ENCODE measurements at regions not wholly inside any gene's neighbourhood (a gene's known extent, or its start where the extent isn't known, plus 50 kb on each side); places are given as distances from the start of the nearest gene placed in this dataset.
A peak's percentile ranks its signal among the peaks of the same experiment; 100 is the strongest.

DNA sequence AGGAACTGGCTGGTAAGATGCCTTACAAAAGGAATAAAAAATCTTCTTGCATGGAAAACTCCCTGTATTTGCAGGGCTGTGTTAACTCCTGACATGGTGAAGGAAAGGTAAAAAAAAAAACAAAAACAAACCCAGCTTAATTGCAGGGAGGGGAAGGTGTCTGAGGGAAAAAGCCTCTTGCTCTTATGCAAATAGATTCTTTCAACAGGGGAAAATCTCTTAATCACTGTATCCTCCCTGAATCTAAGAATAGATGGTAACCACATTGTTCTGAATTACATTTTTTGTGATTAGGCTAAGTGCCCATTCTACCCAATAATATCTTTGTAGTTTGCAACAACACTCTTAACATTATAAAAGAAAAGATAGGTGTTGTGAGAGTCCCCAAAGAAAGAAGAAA is 172.6 kb downstream of the RBM46 start:
- H3K27me3 ChIP-seq (ENCODE audit: low read depth, low read length): no peaks in the 10 kb centered on the region
- no peaks in the 10 kb centered on the region for H3K79me2 ChIP-seq (ENCODE audit: low read length)
- no peaks in the 10 kb centered on the region for H4K20me1 ChIP-seq (ENCODE audit: insufficient read depth, low read length)
- TF ChIP-seq, protein P1, sequence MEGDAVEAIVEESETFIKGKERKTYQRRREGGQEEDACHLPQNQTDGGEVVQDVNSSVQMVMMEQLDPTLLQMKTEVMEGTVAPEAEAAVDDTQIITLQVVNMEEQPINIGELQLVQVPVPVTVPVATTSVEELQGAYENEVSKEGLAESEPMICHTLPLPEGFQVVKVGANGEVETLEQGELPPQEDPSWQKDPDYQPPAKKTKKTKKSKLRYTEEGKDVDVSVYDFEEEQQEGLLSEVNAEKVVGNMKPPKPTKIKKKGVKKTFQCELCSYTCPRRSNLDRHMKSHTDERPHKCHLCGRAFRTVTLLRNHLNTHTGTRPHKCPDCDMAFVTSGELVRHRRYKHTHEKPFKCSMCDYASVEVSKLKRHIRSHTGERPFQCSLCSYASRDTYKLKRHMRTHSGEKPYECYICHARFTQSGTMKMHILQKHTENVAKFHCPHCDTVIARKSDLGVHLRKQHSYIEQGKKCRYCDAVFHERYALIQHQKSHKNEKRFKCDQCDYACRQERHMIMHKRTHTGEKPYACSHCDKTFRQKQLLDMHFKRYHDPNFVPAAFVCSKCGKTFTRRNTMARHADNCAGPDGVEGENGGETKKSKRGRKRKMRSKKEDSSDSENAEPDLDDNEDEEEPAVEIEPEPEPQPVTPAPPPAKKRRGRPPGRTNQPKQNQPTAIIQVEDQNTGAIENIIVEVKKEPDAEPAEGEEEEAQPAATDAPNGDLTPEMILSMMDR (IDR thresholded peaks at IDR 0.05; ENCODE audit: low read depth, low read length): no peak
- no peak for TF ChIP-seq EZH2phosphoT487 (IDR thresholded peaks at IDR 0.05; ENCODE audit: low read depth)
- H3K36me3 ChIP-seq (replicated peaks; ENCODE audit: low read depth, low read length): no peaks in the 10 kb centered on the region
- peak overlapping the region; percentile 25; the same call in 1 of the 2 replicates for H3K4me2 ChIP-seq (ENCODE audit: low read length)
- peaks cover 15% of the 10 kb centered on the region for H3K4me1 ChIP-seq (ENCODE audit: low read length)
- peaks cover 20% of the 10 kb centered on the region; the same call in 1 of the 2 replicates for H3K9me3 ChIP-seq (ENCODE audit: insufficient read depth, low read length)
- no peak overlapping the region for H3K9ac ChIP-seq (ENCODE audit: low read length)
- peak overlapping the region; percentile 61 for H3K27ac ChIP-seq (ENCODE audit: low read length)
- H2AFZ ChIP-seq (ENCODE audit: low read depth, low read length): no peak overlapping the region
- peak overlapping the region; percentile 17; the same call in 1 of the 2 replicates for H3K4me3 ChIP-seq (ENCODE audit: low read length)

DNA sequence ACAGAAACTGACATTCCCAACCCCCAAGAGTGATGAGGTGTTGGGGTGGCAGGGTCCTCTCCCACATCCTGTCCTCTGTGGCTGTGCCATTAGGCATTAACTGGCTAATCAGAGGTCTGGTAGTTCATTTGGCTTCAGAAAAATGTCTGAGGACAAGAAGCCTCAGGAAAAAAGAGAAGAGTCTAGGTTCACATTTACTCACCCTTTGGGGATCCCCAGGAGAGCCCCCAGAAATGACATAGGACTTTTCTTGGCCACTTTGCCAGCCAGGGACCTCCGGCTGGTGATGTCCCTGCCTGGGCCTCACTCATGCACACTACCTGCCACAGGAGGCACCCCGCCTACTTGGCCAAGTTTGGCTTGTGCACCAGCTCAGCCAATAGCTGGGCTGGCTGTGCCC is 173.0 kb downstream of the RBM46 start:
- H3K4me2 ChIP-seq (ENCODE audit: low read length): peak overlapping the region; percentile 25; the same call in 1 of the 2 replicates
- H3K4me1 ChIP-seq (ENCODE audit: low read length): peaks cover 15% of the 10 kb centered on the region
- peak overlapping the region; percentile 17; the same call in 1 of the 2 replicates for H3K4me3 ChIP-seq (ENCODE audit: low read length)
- no peaks in the 10 kb centered on the region for H4K20me1 ChIP-seq (ENCODE audit: insufficient read depth, low read length)
- no peaks in the 10 kb centered on the region for H3K79me2 ChIP-seq (ENCODE audit: low read length)
- peaks cover 19% of the 10 kb centered on the region; the same call in 1 of the 2 replicates for H3K9me3 ChIP-seq (ENCODE audit: insufficient read depth, low read length)
- H3K27ac ChIP-seq (ENCODE audit: low read length): peak overlapping the region; percentile 61
- no peaks in the 10 kb centered on the region for H3K27me3 ChIP-seq (ENCODE audit: low read depth, low read length)
- H2AFZ ChIP-seq (ENCODE audit: low read depth, low read length): no peak overlapping the region
- TF ChIP-seq, protein P1 (IDR thresholded peaks at IDR 0.05; ENCODE audit: low read depth, low read length): no peak
- no peak for TF ChIP-seq EZH2phosphoT487 (IDR thresholded peaks at IDR 0.05; ENCODE audit: low read depth)
- no peak overlapping the region for H3K9ac ChIP-seq (ENCODE audit: low read length)
- no peaks in the 10 kb centered on the region for H3K36me3 ChIP-seq (replicated peaks; ENCODE audit: low read depth, low read length)

DNA sequence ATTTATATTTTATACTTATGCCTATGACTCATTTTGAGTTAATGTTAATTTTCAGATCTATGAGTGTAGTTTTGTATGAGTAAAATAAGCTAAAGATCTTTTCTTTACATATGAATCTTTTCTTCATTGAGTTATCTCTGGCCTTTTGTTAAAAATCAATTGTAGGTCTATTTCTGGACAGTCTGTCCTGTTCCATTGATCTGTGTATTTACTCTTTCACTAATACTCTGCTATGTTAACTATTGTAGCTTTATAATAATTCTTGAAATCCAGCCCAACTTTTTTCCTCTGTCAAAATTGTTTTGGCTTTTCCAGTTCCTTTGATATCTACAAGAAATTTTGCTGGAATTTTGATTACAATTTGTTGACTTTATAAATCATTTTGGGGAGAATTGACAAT is 177.0 kb downstream of the RBM46 start:
- peaks cover 39% of the 10 kb centered on the region for H3K4me1 ChIP-seq (ENCODE audit: low read length)
- TF ChIP-seq, protein P1 (IDR thresholded peaks at IDR 0.05; ENCODE audit: low read depth, low read length): no peak
- TF ChIP-seq EZH2phosphoT487 (IDR thresholded peaks at IDR 0.05; ENCODE audit: low read depth): no peak
- no peak overlapping the region for H3K4me3 ChIP-seq (ENCODE audit: low read length)
- no peak overlapping the region for H3K9ac ChIP-seq (ENCODE audit: low read length)
- H3K9me3 ChIP-seq (ENCODE audit: insufficient read depth, low read length): peaks cover 15% of the 10 kb centered on the region; the same call in 1 of the 2 replicates
- H2AFZ ChIP-seq (ENCODE audit: low read depth, low read length): no peak overlapping the region
- peaks cover 10% of the 10 kb centered on the region for H3K36me3 ChIP-seq (replicated peaks; ENCODE audit: low read depth, low read length)
- H3K79me2 ChIP-seq (ENCODE audit: low read length): no peaks in the 10 kb centered on the region
- H3K27me3 ChIP-seq (ENCODE audit: low read depth, low read length): no peaks in the 10 kb centered on the region
- H3K27ac ChIP-seq (ENCODE audit: low read length): no peak overlapping the region
- H3K4me2 ChIP-seq (ENCODE audit: low read length): no peak overlapping the region
- no peaks in the 10 kb centered on the region for H4K20me1 ChIP-seq (ENCODE audit: insufficient read depth, low read length)

DNA sequence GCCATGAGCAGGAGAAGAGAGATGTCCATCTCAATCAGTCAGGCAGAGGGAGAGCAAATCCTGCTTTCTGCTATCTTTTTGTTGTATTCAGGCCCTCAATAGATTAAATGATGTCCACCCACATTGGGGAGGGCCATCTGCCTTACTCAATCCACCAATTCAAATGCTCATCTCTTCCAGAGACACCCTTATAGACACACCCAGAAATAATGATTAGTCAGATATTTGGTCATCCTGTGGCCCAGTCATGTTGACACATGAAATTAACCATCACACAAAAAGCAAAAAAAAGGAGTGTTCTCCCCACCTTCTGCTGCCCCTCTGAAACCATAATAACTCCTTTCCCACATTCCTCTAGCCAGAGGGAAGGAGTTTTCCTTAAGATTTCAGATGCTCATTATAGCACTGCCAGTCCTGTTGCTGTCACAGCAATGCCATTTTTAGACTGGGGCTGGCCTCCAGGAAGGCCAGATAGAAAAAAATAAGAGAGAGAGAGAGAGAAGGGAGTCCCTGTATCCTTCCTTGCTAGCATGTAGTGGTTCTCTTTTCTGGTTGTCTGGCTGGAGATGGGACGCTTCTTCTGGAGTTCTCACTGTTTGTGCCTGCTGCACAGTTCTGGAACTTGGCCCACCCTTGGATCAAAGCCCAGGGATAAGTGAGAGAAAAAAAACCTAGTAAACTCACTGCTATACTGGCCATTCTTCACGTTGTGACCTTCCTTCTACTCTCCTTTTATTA is 177.7 kb downstream of the RBM46 start:
- TF ChIP-seq, protein P1 (IDR thresholded peaks at IDR 0.05; ENCODE audit: low read depth, low read length): no peak
- no peak for TF ChIP-seq EZH2phosphoT487 (IDR thresholded peaks at IDR 0.05; ENCODE audit: low read depth)
- H3K4me3 ChIP-seq (ENCODE audit: low read length): no peak overlapping the region
- H2AFZ ChIP-seq (ENCODE audit: low read depth, low read length): no peak overlapping the region
- peaks cover 15% of the 10 kb centered on the region; the same call in 1 of the 2 replicates for H3K9me3 ChIP-seq (ENCODE audit: insufficient read depth, low read length)
- no peaks in the 10 kb centered on the region for H4K20me1 ChIP-seq (ENCODE audit: insufficient read depth, low read length)
- no peaks in the 10 kb centered on the region for H3K27me3 ChIP-seq (ENCODE audit: low read depth, low read length)
- H3K79me2 ChIP-seq (ENCODE audit: low read length): no peaks in the 10 kb centered on the region
- no peak overlapping the region for H3K9ac ChIP-seq (ENCODE audit: low read length)
- peaks cover 32% of the 10 kb centered on the region for H3K4me1 ChIP-seq (ENCODE audit: low read length)
- no peak overlapping the region for H3K27ac ChIP-seq (ENCODE audit: low read length)
- H3K4me2 ChIP-seq (ENCODE audit: low read length): no peak overlapping the region
- H3K36me3 ChIP-seq (replicated peaks; ENCODE audit: low read depth, low read length): peaks cover 10% of the 10 kb centered on the region
